OCI-LY3 (cell line): ENCODE measurements at regions not wholly inside any gene's neighbourhood (a gene's known extent, or its start where the extent isn't known, plus 50 kb on each side); places are given as distances from the start of the nearest gene placed in this dataset.

Experiments
- H2AFZ ChIP-seq: fragments of 200-600, 300-600 bp; shearing (Covaris generic); 2 replicates; pipeline ENCODE4 v1.6.0; 2014; ENCODE audit warnings: antibody characterized with exemption, low read depth, low read length
- H3K27ac ChIP-seq: fragments of 200-600, 300-600 bp; sonication (generic); 2 replicates; pipeline ENCODE4 v1.5.1; 2014; ENCODE audit warnings: mild to moderate bottlenecking, low read length, moderate library complexity, mixed read lengths
- H3K27me3 ChIP-seq: fragments of 200-600, 300-600 bp; sonication (generic); 2 replicates; pipeline ENCODE4 v1.6.1; 2014; ENCODE audit warnings: low read depth, low read length, mixed read lengths
- H3K36me3 ChIP-seq: fragments of 200-600, 300-600 bp; sonication (generic); replicated peaks from 2 replicates; pipeline ENCODE3; 2014; ENCODE audit warnings: low read depth, low read length, mixed read lengths
- H3K4me1 ChIP-seq: fragments of 300-600, 200-600 bp; sonication (generic); 2 replicates; pipeline ENCODE4 v1.6.1; 2014; ENCODE audit warnings: low read length, mixed read lengths
- H3K4me2 ChIP-seq: fragments of 200-600, 300-600 bp; sonication (generic); 2 replicates; pipeline ENCODE4 v1.6.1; 2014; ENCODE audit warnings: low read length, mixed read lengths
- H3K4me3 ChIP-seq: fragments of 300-600, 200-600 bp; sonication (generic); 2 replicates; pipeline ENCODE4 v1.5.1; 2014; ENCODE audit warnings: antibody characterized with exemption, mild to moderate bottlenecking, low read length, moderate library complexity
- H3K79me2 ChIP-seq: fragments of 300-600, 200-600 bp; shearing (Covaris generic); 2 replicates; pipeline ENCODE4 v1.6.1; 2014; ENCODE audit warnings: mild to moderate bottlenecking, low read length, mixed read lengths
- H3K9ac ChIP-seq: fragments of 300-600, 200-600 bp; shearing (Covaris generic); 2 replicates; pipeline ENCODE4 v1.6.0; 2014; ENCODE audit warnings: mild to moderate bottlenecking, low read length, moderate library complexity
- H3K9me3 ChIP-seq: fragments of 200-600, 300-600 bp; shearing (Covaris generic); 2 replicates; pipeline ENCODE4 v1.6.1; 2014; ENCODE audit warnings: low read length, mixed read lengths; ENCODE audit not compliant: insufficient read depth
- H4K20me1 ChIP-seq: fragments of 200-600, 300-600 bp; sonication (generic); 2 replicates; pipeline ENCODE4 v1.6.1; 2016; ENCODE audit warnings: low read length, mixed read lengths; ENCODE audit not compliant: insufficient read depth
- EZH2phosphoT487 ChIP-seq: fragments of 200-600 bp; shearing (Covaris generic); IDR thresholded peaks from 2 replicates; pipeline ENCODE4 v1.6.1; 2018; ENCODE audit warnings: antibody characterized with exemption, mixed run types, low read depth
- TF ChIP-seq, protein P1 (sequence below): fragments of 200-600, 300-600 bp; sonication (generic); IDR thresholded peaks from 2 replicates; pipeline ENCODE4 v1.5.1; 2014; ENCODE audit warnings: antibody characterized with exemption, low read length, low read depth

GRCh38 chr19:30780032-30780431 is 407.8 kb downstream of the ZNF536 start:
- Histone ChIP-seq H3K9ac (no peak overlapping the region), H3K4me3 (no peak overlapping the region), H3K27ac (no peak overlapping the region), H3K79me2 (no peaks in the 10 kb centered on the region), H3K4me2 (no peak overlapping the region), H3K9me3 (no peaks in the 10 kb centered on the region), H3K4me1 (no peaks in the 10 kb centered on the region), H3K36me3 (no peaks in the 10 kb centered on the region), H2AFZ (no peak overlapping the region), H4K20me1 (no peaks in the 10 kb centered on the region), H3K27me3 (no peaks in the 10 kb centered on the region)
- TF ChIP-seq EZH2phosphoT487, result no peak
- TF ChIP-seq, protein P1, sequence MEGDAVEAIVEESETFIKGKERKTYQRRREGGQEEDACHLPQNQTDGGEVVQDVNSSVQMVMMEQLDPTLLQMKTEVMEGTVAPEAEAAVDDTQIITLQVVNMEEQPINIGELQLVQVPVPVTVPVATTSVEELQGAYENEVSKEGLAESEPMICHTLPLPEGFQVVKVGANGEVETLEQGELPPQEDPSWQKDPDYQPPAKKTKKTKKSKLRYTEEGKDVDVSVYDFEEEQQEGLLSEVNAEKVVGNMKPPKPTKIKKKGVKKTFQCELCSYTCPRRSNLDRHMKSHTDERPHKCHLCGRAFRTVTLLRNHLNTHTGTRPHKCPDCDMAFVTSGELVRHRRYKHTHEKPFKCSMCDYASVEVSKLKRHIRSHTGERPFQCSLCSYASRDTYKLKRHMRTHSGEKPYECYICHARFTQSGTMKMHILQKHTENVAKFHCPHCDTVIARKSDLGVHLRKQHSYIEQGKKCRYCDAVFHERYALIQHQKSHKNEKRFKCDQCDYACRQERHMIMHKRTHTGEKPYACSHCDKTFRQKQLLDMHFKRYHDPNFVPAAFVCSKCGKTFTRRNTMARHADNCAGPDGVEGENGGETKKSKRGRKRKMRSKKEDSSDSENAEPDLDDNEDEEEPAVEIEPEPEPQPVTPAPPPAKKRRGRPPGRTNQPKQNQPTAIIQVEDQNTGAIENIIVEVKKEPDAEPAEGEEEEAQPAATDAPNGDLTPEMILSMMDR, result no peak

DNA sequence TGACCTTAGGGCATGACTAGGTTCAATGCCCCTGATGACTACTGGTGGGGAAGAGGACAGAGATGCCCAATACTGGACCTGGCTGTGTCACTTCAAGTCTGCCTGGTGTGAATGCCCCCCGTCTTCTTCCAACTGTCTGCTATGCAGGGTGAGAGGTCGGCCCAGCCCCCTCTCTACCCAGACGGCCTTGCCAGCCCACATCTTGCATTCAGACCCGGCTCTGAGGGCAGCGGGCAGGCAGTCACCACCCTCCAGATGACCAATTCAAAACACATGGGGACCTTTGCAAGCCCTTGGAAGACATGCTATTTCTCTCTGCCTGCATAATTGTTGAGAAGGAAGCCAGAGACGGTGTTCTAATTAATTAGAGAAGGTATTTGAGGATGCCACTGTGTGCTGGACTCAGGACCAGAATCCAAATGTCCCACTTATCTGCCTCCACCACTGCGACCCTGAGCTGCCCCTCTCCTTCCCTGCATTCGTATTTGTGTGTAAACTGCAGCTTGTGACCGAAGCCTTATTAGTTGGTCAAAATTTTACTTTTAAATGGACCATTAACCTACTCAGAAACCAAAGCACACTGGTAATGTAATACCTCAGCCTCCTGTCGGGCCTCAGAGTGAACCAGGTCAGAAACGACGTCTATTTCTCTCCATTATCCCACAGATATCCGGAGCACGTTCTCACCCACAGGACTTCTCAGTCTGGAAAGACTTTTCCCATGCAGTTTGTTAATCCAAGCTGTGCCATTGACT is 407.0 kb downstream of the ZNF536 start:
- H3K4me3 ChIP-seq, result no peak overlapping the region

DNA sequence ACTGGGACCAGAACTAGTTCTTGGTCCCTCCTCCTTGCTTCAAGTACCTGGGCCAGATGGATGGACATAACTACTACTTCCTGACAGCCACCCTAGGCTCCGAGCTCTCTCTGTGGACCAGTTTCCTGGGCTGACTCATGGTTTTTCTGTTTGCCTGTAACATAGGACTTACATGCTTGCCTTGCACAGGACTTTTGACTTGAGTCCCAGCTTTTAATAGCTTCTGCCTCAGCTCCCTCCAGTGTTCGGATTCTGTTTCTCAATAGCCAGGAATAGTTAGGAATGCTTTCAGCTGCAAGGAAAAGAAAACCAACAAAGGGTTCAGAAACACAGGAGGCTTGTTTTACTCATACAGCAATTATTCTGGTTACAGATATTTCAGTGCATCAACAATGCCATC is 405.9 kb downstream of the ZNF536 start:
- no peak overlapping the region for H2AFZ ChIP-seq
- no peak for TF ChIP-seq EZH2phosphoT487
- TF ChIP-seq, protein P1, result no peak
- no peak overlapping the region for H3K4me2 ChIP-seq
- no peak overlapping the region for H3K4me3 ChIP-seq
- H3K79me2 ChIP-seq, result no peaks in the 10 kb centered on the region
- no peaks in the 10 kb centered on the region for H3K27me3 ChIP-seq
- H3K4me1 ChIP-seq, result no peaks in the 10 kb centered on the region
- H3K36me3 ChIP-seq, result no peaks in the 10 kb centered on the region
- H4K20me1 ChIP-seq, result no peaks in the 10 kb centered on the region
- no peaks in the 10 kb centered on the region for H3K9me3 ChIP-seq
- H3K27ac ChIP-seq, result no peak overlapping the region
- H3K9ac ChIP-seq, result no peak overlapping the region

More for the DNA sequence above, 407.0 kb downstream of the ZNF536 start:
- no peaks in the 10 kb centered on the region for H3K36me3 ChIP-seq
- no peaks in the 10 kb centered on the region for H3K4me1 ChIP-seq
- H3K9me3 ChIP-seq, result no peaks in the 10 kb centered on the region
- no peak overlapping the region for H3K9ac ChIP-seq
- H2AFZ ChIP-seq, result no peak overlapping the region
- TF ChIP-seq, protein P1, result no peak
- no peak for TF ChIP-seq EZH2phosphoT487
- no peaks in the 10 kb centered on the region for H3K27me3 ChIP-seq
- no peaks in the 10 kb centered on the region for H3K79me2 ChIP-seq
- H4K20me1 ChIP-seq, result no peaks in the 10 kb centered on the region
- H3K27ac ChIP-seq, result no peak overlapping the region
- no peak overlapping the region for H3K4me2 ChIP-seq

DNA sequence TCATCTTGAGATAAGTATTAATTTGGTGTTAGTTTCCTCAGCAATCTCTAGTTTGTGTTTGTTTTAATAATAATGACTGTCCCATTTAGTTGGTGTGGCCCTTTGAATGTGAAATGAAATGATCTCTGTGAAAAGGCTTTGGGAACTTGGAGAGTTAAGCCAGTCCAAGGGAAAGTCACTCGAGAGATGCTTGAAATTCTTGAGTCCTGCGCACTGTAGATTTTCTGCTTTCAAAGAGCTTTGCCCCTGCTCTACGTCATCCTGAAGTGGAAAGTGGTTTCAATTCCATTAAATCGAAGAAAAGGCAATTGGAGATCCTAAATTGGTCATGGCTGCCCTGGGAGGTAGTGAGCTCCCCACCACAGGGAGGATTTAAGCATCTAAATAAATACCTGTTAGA is 403.8 kb downstream of the ZNF536 start:
- no peak for TF ChIP-seq EZH2phosphoT487
- TF ChIP-seq, protein P1, result no peak
- Histone ChIP-seq H3K36me3 (no peaks in the 10 kb centered on the region), H3K27ac (no peak overlapping the region), H3K27me3 (no peaks in the 10 kb centered on the region), H3K4me3 (no peak overlapping the region), H3K4me1 (no peaks in the 10 kb centered on the region), H4K20me1 (no peaks in the 10 kb centered on the region), H3K79me2 (no peaks in the 10 kb centered on the region), H3K4me2 (no peak overlapping the region), H3K9ac (no peak overlapping the region), H3K9me3 (no peaks in the 10 kb centered on the region), H2AFZ (no peak overlapping the region)
